ENCODE measurements at regions not wholly inside any gene's neighbourhood (a gene's known extent, or its start where the extent isn't known, plus 50 kb on each side); places are given as distances from the start of the nearest gene placed in this dataset.
"Not testable (repeated sequence)": the region's sequence is repeated elsewhere in the genome, so short reads cannot be mapped to it uniquely, and the experiment has no call there.

GRCh38 chr9:67403739-67404138 is 411.4 kb upstream of the SPATA31A3 start:
- DNase-seq (ENCODE audit: low read depth, low spot score); H3K4me2 ChIP-seq (ENCODE audit: low read length); BruUV-seq (replicated peaks); H3K9me2 ChIP-seq (ENCODE audit: insufficient read depth); ATAC-seq; H3K27ac ChIP-seq (ENCODE audit: low read depth, low read length); intact Hi-C loops (cut with micrococcal nuclease); H3K79me2 ChIP-seq (ENCODE audit: insufficient read depth, low read length); H2AFZ ChIP-seq (ENCODE audit: low read depth, low read length, poor library complexity, severe bottlenecking); POLR2A ChIA-PET; H4K20me1 ChIP-seq (ENCODE audit: insufficient read depth); RAD21 ChIA-PET (ENCODE audit: low non-redundant PET in 1 of 2, low total read pairs in 2 of 2, uncharacterized antibody in 2 of 2, unreplicated experiment in 2 of 2); H3K9me3 ChIP-seq (ENCODE audit: control insufficient read depth in 1 of 2, insufficient read depth in 1 of 2, low read depth in 1 of 2, low read length in 2 of 2); H3K27me3 ChIP-seq (ENCODE audit: insufficient read depth, low read length); H3K9ac ChIP-seq (ENCODE audit: low read length); H3K4me1 ChIP-seq (ENCODE audit: control insufficient read depth in 1 of 2, insufficient read depth in 2 of 2, low read length in 2 of 2); CTCF ChIA-PET; H3K4me3 ChIP-seq (replicated peaks in 1 of 2; ENCODE audit: low read depth in 1 of 2, low read length in 2 of 2); H3K36me3 ChIP-seq (ENCODE audit: control insufficient read depth in 1 of 2, insufficient read depth in 2 of 2, low read length in 2 of 2): not testable (repeated sequence)

- H2AFZ ChIP-seq (ENCODE audit: low read depth, low read length, poor library complexity, severe bottlenecking); H3K36me3 ChIP-seq (ENCODE audit: control insufficient read depth in 1 of 2, insufficient read depth in 2 of 2, low read length in 2 of 2); H3K9ac ChIP-seq (ENCODE audit: low read length); H3K27ac ChIP-seq (ENCODE audit: low read depth, low read length); BruUV-seq (replicated peaks); H3K27me3 ChIP-seq (ENCODE audit: insufficient read depth, low read length); H4K20me1 ChIP-seq (ENCODE audit: insufficient read depth); H3K4me1 ChIP-seq (ENCODE audit: control insufficient read depth in 1 of 2, insufficient read depth in 2 of 2, low read length in 2 of 2); RAD21 ChIA-PET (ENCODE audit: low non-redundant PET in 1 of 2, low total read pairs in 2 of 2, uncharacterized antibody in 2 of 2, unreplicated experiment in 2 of 2); H3K9me2 ChIP-seq (ENCODE audit: insufficient read depth); H3K79me2 ChIP-seq (ENCODE audit: insufficient read depth, low read length); H3K4me2 ChIP-seq (ENCODE audit: low read length); ATAC-seq; H3K9me3 ChIP-seq (ENCODE audit: control insufficient read depth in 1 of 2, insufficient read depth in 1 of 2, low read depth in 1 of 2, low read length in 2 of 2); H3K4me3 ChIP-seq (replicated peaks in 1 of 2; ENCODE audit: low read depth in 1 of 2, low read length in 2 of 2); intact Hi-C loops (cut with micrococcal nuclease); DNase-seq (ENCODE audit: low read depth, low spot score); CTCF ChIA-PET; POLR2A ChIA-PET: not testable (repeated sequence)
These were observed 405.4 kb upstream of the SPATA31A3 start for GRCh38 chr9:67397731-67398130.

GRCh38 chr9:67394782-67395181 is 402.4 kb upstream of the SPATA31A3 start:
- RAD21 ChIA-PET (ENCODE audit: low non-redundant PET in 1 of 2, low total read pairs in 2 of 2, uncharacterized antibody in 2 of 2, unreplicated experiment in 2 of 2); H2AFZ ChIP-seq (ENCODE audit: low read depth, low read length, poor library complexity, severe bottlenecking); H4K20me1 ChIP-seq (ENCODE audit: insufficient read depth); H3K9ac ChIP-seq (ENCODE audit: low read length); H3K79me2 ChIP-seq (ENCODE audit: insufficient read depth, low read length); BruUV-seq (replicated peaks); POLR2A ChIA-PET; H3K9me3 ChIP-seq (ENCODE audit: control insufficient read depth in 1 of 2, insufficient read depth in 1 of 2, low read depth in 1 of 2, low read length in 2 of 2); H3K4me3 ChIP-seq (replicated peaks in 1 of 2; ENCODE audit: low read depth in 1 of 2, low read length in 2 of 2); H3K9me2 ChIP-seq (ENCODE audit: insufficient read depth); H3K4me1 ChIP-seq (ENCODE audit: control insufficient read depth in 1 of 2, insufficient read depth in 2 of 2, low read length in 2 of 2); H3K27ac ChIP-seq (ENCODE audit: low read depth, low read length); intact Hi-C loops (cut with micrococcal nuclease); CTCF ChIA-PET; DNase-seq (ENCODE audit: low read depth, low spot score); H3K4me2 ChIP-seq (ENCODE audit: low read length); H3K36me3 ChIP-seq (ENCODE audit: control insufficient read depth in 1 of 2, insufficient read depth in 2 of 2, low read length in 2 of 2); H3K27me3 ChIP-seq (ENCODE audit: insufficient read depth, low read length): not testable (repeated sequence)
- peak; percentile 80 for ATAC-seq

DNA sequence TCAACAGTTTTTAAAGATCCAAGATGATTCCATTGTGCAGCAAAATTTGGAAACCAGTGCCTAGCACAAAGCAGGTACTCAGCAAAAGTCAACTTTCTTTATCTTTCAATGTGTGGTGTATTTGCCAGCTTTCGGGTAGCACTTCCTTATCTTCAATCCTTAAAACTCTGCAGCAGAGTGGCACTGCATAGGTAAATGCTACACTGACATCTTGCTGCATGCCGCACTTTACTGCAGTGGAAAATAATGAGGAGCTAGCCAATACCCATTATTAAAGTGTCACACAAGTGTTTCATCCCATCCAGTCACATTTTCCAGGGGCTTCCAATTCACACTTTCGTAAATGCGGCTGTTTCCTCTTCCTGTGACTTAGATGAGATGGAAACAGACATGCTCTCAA is 401.7 kb upstream of the SPATA31A3 start:
- H2AFZ ChIP-seq (ENCODE audit: low read depth, low read length, poor library complexity, severe bottlenecking); H3K9me2 ChIP-seq (ENCODE audit: insufficient read depth); H3K9me3 ChIP-seq (ENCODE audit: control insufficient read depth in 1 of 2, insufficient read depth in 1 of 2, low read depth in 1 of 2, low read length in 2 of 2); BruUV-seq (replicated peaks); H3K27ac ChIP-seq (ENCODE audit: low read depth, low read length); H3K4me2 ChIP-seq (ENCODE audit: low read length); H3K9ac ChIP-seq (ENCODE audit: low read length); intact Hi-C loops (cut with micrococcal nuclease); DNase-seq (ENCODE audit: low read depth, low spot score); H4K20me1 ChIP-seq (ENCODE audit: insufficient read depth); H3K36me3 ChIP-seq (ENCODE audit: control insufficient read depth in 1 of 2, insufficient read depth in 2 of 2, low read length in 2 of 2); H3K4me3 ChIP-seq (replicated peaks in 1 of 2; ENCODE audit: low read depth in 1 of 2, low read length in 2 of 2); CTCF ChIA-PET; RAD21 ChIA-PET (ENCODE audit: low non-redundant PET in 1 of 2, low total read pairs in 2 of 2, uncharacterized antibody in 2 of 2, unreplicated experiment in 2 of 2); POLR2A ChIA-PET; H3K27me3 ChIP-seq (ENCODE audit: insufficient read depth, low read length); H3K4me1 ChIP-seq (ENCODE audit: control insufficient read depth in 1 of 2, insufficient read depth in 2 of 2, low read length in 2 of 2); ATAC-seq; H3K79me2 ChIP-seq (ENCODE audit: insufficient read depth, low read length): not testable (repeated sequence)

DNA sequence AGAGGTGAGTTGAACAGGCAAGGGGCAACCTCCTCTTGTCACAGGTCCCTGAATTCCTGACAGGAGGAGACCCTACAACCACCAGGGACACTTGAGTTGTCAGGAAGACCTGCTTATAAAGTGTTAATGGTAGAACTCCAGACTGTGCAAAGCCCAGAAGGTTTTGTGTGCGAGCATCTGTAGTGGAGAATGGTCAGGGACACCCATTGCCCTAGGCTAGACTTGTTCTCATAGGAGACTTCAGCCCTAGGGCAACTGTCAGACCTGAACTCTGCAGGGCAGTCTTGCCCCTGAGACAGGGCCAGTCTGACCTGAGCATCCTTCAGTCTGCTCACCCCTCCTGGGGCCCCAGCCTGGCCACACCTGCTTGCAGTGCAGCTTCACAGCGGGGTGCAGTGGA is 377.3 kb upstream of the SPATA31A3 start:
- H3K27me3 ChIP-seq (ENCODE audit: insufficient read depth, low read length); POLR2A ChIA-PET; H3K4me2 ChIP-seq (ENCODE audit: low read length); H3K9ac ChIP-seq (ENCODE audit: low read length); H2AFZ ChIP-seq (ENCODE audit: low read depth, low read length, poor library complexity, severe bottlenecking); intact Hi-C loops (cut with micrococcal nuclease); H4K20me1 ChIP-seq (ENCODE audit: insufficient read depth); H3K36me3 ChIP-seq (ENCODE audit: control insufficient read depth in 1 of 2, insufficient read depth in 2 of 2, low read length in 2 of 2); BruUV-seq (replicated peaks); H3K4me1 ChIP-seq (ENCODE audit: control insufficient read depth in 1 of 2, insufficient read depth in 2 of 2, low read length in 2 of 2); H3K79me2 ChIP-seq (ENCODE audit: insufficient read depth, low read length); RAD21 ChIA-PET (ENCODE audit: low non-redundant PET in 1 of 2, low total read pairs in 2 of 2, uncharacterized antibody in 2 of 2, unreplicated experiment in 2 of 2); H3K9me3 ChIP-seq (ENCODE audit: control insufficient read depth in 1 of 2, insufficient read depth in 1 of 2, low read depth in 1 of 2, low read length in 2 of 2); CTCF ChIA-PET; DNase-seq (ENCODE audit: low read depth, low spot score); H3K4me3 ChIP-seq (replicated peaks in 1 of 2; ENCODE audit: low read depth in 1 of 2, low read length in 2 of 2); H3K9me2 ChIP-seq (ENCODE audit: insufficient read depth); H3K27ac ChIP-seq (ENCODE audit: low read depth, low read length); ATAC-seq: not testable (repeated sequence)

Measured in HCT116 (cell line).